Uterus (tissue), 2 donors: ENCODE measurements at regions not wholly inside any gene's neighbourhood (a gene's known extent, or its start where the extent isn't known, plus 50 kb on each side); places are given as distances from the start of the nearest gene placed in this dataset.

Experiments used
- CTCF ChIP-seq, 4 experiments: fragments of 200-600 bp in 2 of 4; fragments of 450-650 bp in 2 of 4; sonication (generic) in 2 of 4; IDR thresholded peaks; one replicate each; pipeline ENCODE4 v1.5.1; 2016 to 2019; ENCODE audit warnings: antibody characterized with exemption in 4 of 4, mild to moderate bottlenecking in 2 of 4, moderate library complexity in 1 of 4
- POLR2A ChIP-seq, 2 donors: fragments of 450-650 bp; IDR thresholded peaks; one replicate each; pipeline ENCODE4 v1.6.1; 2016; ENCODE audit warnings: antibody characterized with exemption in 2 of 2, mild to moderate bottlenecking in 1 of 2, moderate library complexity in 1 of 2

- no peak for TF ChIP-seq POLR2A (IDR thresholded peaks at IDR 0.05)
- no peak for TF ChIP-seq CTCF (IDR thresholded peaks at IDR 0.05)
Observed at GRCh38 chr11:69985641-69986439, 92.3 kb upstream of the ANO1 start.
